ENCODE measurements at regions not wholly inside any gene's neighbourhood (a gene's known extent, or its start where the extent isn't known, plus 50 kb on each side); places are given as distances from the start of the nearest gene placed in this dataset.

- Histone ChIP-seq H3K4me3 (ENCODE audit: low read depth, low read length) (no peak overlapping the region), H3K36me3 (ENCODE audit: control insufficient read depth, insufficient read depth, low read length) (no peaks in the 10 kb centered on the region), H3K27me3 (ENCODE audit: control insufficient read depth, insufficient read depth, low read length) (no peaks in the 10 kb centered on the region)
- no peak for DNase-seq (ENCODE audit: low read depth)
- TF ChIP-seq, protein P1, sequence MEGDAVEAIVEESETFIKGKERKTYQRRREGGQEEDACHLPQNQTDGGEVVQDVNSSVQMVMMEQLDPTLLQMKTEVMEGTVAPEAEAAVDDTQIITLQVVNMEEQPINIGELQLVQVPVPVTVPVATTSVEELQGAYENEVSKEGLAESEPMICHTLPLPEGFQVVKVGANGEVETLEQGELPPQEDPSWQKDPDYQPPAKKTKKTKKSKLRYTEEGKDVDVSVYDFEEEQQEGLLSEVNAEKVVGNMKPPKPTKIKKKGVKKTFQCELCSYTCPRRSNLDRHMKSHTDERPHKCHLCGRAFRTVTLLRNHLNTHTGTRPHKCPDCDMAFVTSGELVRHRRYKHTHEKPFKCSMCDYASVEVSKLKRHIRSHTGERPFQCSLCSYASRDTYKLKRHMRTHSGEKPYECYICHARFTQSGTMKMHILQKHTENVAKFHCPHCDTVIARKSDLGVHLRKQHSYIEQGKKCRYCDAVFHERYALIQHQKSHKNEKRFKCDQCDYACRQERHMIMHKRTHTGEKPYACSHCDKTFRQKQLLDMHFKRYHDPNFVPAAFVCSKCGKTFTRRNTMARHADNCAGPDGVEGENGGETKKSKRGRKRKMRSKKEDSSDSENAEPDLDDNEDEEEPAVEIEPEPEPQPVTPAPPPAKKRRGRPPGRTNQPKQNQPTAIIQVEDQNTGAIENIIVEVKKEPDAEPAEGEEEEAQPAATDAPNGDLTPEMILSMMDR (IDR thresholded peaks at IDR 0.05; ENCODE audit: insufficient read depth, low read length, poor library complexity, severe bottlenecking): no peak
Observed at GRCh38 chr12:19927661-19928060, 440.7 kb upstream of the PDE3A start.

GRCh38 chr12:19932413-19932812, 435.9 kb upstream of the PDE3A start:
- Histone ChIP-seq H3K27me3 (ENCODE audit: control insufficient read depth, insufficient read depth, low read length) (no peaks in the 10 kb centered on the region), H3K4me3 (ENCODE audit: low read depth, low read length) (no peak overlapping the region), H3K36me3 (ENCODE audit: control insufficient read depth, insufficient read depth, low read length) (no peaks in the 10 kb centered on the region)
- DNase-seq (ENCODE audit: low read depth): no peak
- TF ChIP-seq, protein P1 (IDR thresholded peaks at IDR 0.05; ENCODE audit: insufficient read depth, low read length, poor library complexity, severe bottlenecking): no peak

DNA sequence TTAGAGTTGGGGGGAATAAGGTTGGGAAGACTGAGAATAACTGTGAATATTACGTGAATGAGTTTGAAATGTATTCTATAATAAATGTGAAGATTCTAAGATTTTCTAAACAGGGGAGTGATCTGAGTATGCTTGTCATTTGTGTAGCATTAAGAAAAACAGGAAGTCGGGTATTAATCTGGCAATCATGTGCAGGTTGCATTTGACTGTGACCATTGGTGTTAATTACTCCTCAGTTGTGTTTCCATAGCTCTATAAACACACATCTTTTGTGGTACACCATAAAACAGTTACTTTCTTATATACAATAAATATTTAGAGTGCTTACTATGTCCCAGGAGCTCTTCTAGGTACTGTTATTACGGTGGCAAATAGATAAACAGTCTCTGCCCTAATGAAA, 434.4 kb upstream of the PDE3A start:
- DNase-seq (ENCODE audit: low read depth): no peak
- Histone ChIP-seq H3K4me3 (ENCODE audit: low read depth, low read length) (no peak overlapping the region), H3K27me3 (ENCODE audit: control insufficient read depth, insufficient read depth, low read length) (no peaks in the 10 kb centered on the region), H3K36me3 (ENCODE audit: control insufficient read depth, insufficient read depth, low read length) (no peaks in the 10 kb centered on the region)
- TF ChIP-seq, protein P1 (IDR thresholded peaks at IDR 0.05; ENCODE audit: insufficient read depth, low read length, poor library complexity, severe bottlenecking): no peak

DNA sequence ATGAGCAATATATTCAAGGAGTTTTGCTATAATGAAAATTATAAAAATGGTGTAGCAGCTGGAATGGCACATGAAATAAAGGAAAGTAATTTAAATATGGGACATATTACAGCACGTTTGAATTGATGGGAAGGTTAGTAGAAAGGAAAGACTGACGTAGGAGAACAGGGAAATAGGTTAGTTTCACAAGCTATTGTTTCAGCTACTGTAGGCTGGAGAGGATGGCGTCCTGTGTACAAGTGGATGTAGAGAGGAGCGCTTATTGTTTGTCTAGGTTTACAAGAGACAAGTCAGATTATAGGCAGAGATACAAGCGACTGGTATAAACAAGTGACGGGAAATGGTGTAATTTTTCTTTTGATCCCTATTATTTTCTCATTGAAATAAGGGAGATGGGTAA, 431.2 kb upstream of the PDE3A start:
- Histone ChIP-seq H3K27me3 (ENCODE audit: control insufficient read depth, insufficient read depth, low read length) (no peaks in the 10 kb centered on the region), H3K4me3 (ENCODE audit: low read depth, low read length) (no peak overlapping the region), H3K36me3 (ENCODE audit: control insufficient read depth, insufficient read depth, low read length) (no peaks in the 10 kb centered on the region)
- TF ChIP-seq, protein P1 (IDR thresholded peaks at IDR 0.05; ENCODE audit: insufficient read depth, low read length, poor library complexity, severe bottlenecking): no peak
- DNase-seq (ENCODE audit: low read depth): no peak

- Histone ChIP-seq H3K27me3 (ENCODE audit: control insufficient read depth, insufficient read depth, low read length) (no peaks in the 10 kb centered on the region), H3K4me3 (ENCODE audit: low read depth, low read length) (no peak overlapping the region), H3K36me3 (ENCODE audit: control insufficient read depth, insufficient read depth, low read length) (no peaks in the 10 kb centered on the region)
- no peak for DNase-seq (ENCODE audit: low read depth)
- TF ChIP-seq, protein P1 (IDR thresholded peaks at IDR 0.05; ENCODE audit: insufficient read depth, low read length, poor library complexity, severe bottlenecking): no peak
Observed at GRCh38 chr12:19938031-19938430, 430.3 kb upstream of the PDE3A start.

DNA sequence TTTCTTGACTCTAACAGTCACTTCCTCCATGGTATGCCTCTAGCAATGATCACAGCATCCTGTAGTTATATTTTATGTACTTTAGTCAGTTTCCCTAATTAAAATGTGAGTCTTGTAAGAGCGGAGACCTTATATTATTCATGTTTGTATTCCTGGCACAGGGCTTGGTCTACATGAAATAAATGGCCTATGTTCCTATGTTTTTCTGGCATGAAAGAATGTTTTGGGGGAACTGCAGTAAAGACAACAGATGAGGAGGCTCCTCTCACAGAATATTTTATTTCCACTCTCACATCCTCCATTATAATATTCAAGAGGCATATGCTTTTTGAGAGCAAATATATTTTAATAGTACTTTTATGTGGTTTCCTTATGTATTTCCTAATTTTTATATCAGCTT, 429.8 kb upstream of the PDE3A start:
- DNase-seq (ENCODE audit: low read depth): no peak
- Histone ChIP-seq H3K27me3 (ENCODE audit: control insufficient read depth, insufficient read depth, low read length) (no peaks in the 10 kb centered on the region), H3K36me3 (ENCODE audit: control insufficient read depth, insufficient read depth, low read length) (no peaks in the 10 kb centered on the region), H3K4me3 (ENCODE audit: low read depth, low read length) (no peak overlapping the region)
- TF ChIP-seq, protein P1 (IDR thresholded peaks at IDR 0.05; ENCODE audit: insufficient read depth, low read length, poor library complexity, severe bottlenecking): no peak

Data from kidney epithelial cell (primary cell).